SK-N-SH (cell line): ENCODE measurements at regions not wholly inside any gene's neighbourhood (a gene's known extent, or its start where the extent isn't known, plus 50 kb on each side); places are given as distances from the start of the nearest gene placed in this dataset.

Experiments used
- CTCF ChIA-PET: fragments of 300-600, 350-600 bp; formaldehyde crosslinking; extraction: SDS; loops from one replicate; lab custom pipeline; 2021; lab: Yijun Ruan, JAX
- POLR2A ChIA-PET: fragments of 350-600 bp; sonication (Branson Sonifier 250); formaldehyde crosslinking; extraction: SDS; loops from one replicate; lab custom pipeline; 2020; ENCODE audit warnings: antibody characterized with exemption, inconsistent platforms; lab: Yijun Ruan, JAX
- DNase-seq: peaks from one replicate; pipeline ENCODE4 v3.0.0; 2012
- H2AFZ ChIP-seq: fragments of 200-600 bp; sonication (generic); 2 replicates; pipeline ENCODE4 v1.8.1; 2016; ENCODE audit warnings: antibody characterized with exemption, mild to moderate bottlenecking, low read depth
- H3F3A ChIP-seq: fragments of 200-600 bp; sonication (generic); replicated peaks from 2 replicates; pipeline ENCODE3; 2016; ENCODE audit warnings: antibody characterized with exemption, mild to moderate bottlenecking; ENCODE audit not compliant: insufficient read depth
- H3K27ac ChIP-seq, 2 experiments: fragments of 200-500 bp in 1 of 2; fragments of 200-600 bp in 1 of 2; sonication (Bioruptor generic) in 1 of 2; sonication (generic), shearing (Covaris generic) in 1 of 2; 2 replicates each; pipeline versions ENCODE4 v1.5.1 to v1.6.1; 2014 to 2016; ENCODE audit warnings: low read depth in 2 of 2, inconsistent platforms in 1 of 2, low read length in 1 of 2, mild to moderate bottlenecking in 1 of 2, mixed read lengths in 1 of 2
- H3K27me3 ChIP-seq: fragments of 200-600 bp; sonication (generic), shearing (Covaris generic); 2 replicates; pipeline ENCODE4 v1.6.1; 2016; ENCODE audit warnings: mixed run types; ENCODE audit not compliant: insufficient read depth
- H3K36me3 ChIP-seq, 2 experiments: fragments of 200-500 bp in 1 of 2; fragments of 200-600 bp in 1 of 2; sonication (Bioruptor generic) in 1 of 2; sonication (generic) in 1 of 2; replicated peaks in 1 of 2; 2 replicates each; pipeline versions ENCODE3 to v1.5.1; 2014 to 2016; ENCODE audit warnings: low read length in 1 of 2, mild to moderate bottlenecking in 1 of 2; ENCODE audit not compliant: insufficient read depth in 2 of 2, control insufficient read depth in 1 of 2
- H3K4me1 ChIP-seq, 2 experiments: fragments of 200-500 bp in 1 of 2; fragments of 200-600 bp in 1 of 2; sonication (Bioruptor generic) in 1 of 2; sonication (generic), shearing (Covaris generic) in 1 of 2; 2 replicates each; pipeline versions ENCODE4 v1.5.1 to v1.6.1; 2014 to 2016; ENCODE audit warnings: low read depth in 1 of 2, low read length in 1 of 2, mixed run types in 1 of 2; ENCODE audit not compliant: insufficient read depth in 2 of 2, control insufficient read depth in 1 of 2
- H3K4me2 ChIP-seq: fragments of 200-600 bp; sonication (generic), shearing (Covaris generic); 2 replicates; pipeline ENCODE4 v1.6.1; 2017; ENCODE audit warnings: mixed run types
- H3K4me3 ChIP-seq, 2 experiments: fragments of 200-500 bp in 1 of 2; fragments of 200-600 bp in 1 of 2; sonication (Bioruptor generic) in 1 of 2; sonication (generic), shearing (Covaris generic) in 1 of 2; 2 replicates each; pipeline versions ENCODE4 v1.5.1 to v1.8.1; 2014 to 2016; ENCODE audit warnings: low read depth in 2 of 2, inconsistent platforms in 1 of 2, low read length in 1 of 2, mild to moderate bottlenecking in 1 of 2, mixed read lengths in 1 of 2, moderate library complexity in 1 of 2
- H3K79me2 ChIP-seq: fragments of 200-600 bp; sonication (generic); 2 replicates; pipeline ENCODE4 v1.8.1; 2017; ENCODE audit warnings: mild to moderate bottlenecking; ENCODE audit not compliant: insufficient read depth
- H3K9ac ChIP-seq: fragments of 200-600 bp; sonication (generic); 2 replicates; pipeline ENCODE4 v1.6.1; 2017; ENCODE audit warnings: mixed run types
- H3K9me2 ChIP-seq: fragments of 200-600 bp; sonication (generic); 2 replicates; pipeline ENCODE4 v1.6.1; 2017; ENCODE audit warnings: mixed run types
- H3K9me3 ChIP-seq: fragments of 200-600 bp; sonication (generic); 2 replicates; pipeline ENCODE4 v1.6.1; 2017; ENCODE audit warnings: mixed run types, mild to moderate bottlenecking, moderate library complexity
- H4K20me1 ChIP-seq: fragments of 200-600 bp; sonication (generic); 2 replicates; pipeline ENCODE4 v1.6.1; 2017; ENCODE audit warnings: mild to moderate bottlenecking, mixed run types; ENCODE audit not compliant: insufficient read depth
- CTCF ChIP-seq: fragments of 200-600 bp; sonication (generic); IDR thresholded peaks from 2 replicates; pipeline ENCODE4 v1.6.1; 2017; ENCODE audit warnings: antibody characterized with exemption, mild to moderate bottlenecking, moderate library complexity
- GATA2 ChIP-seq: sonication (generic); formaldehyde crosslinking; IDR thresholded peaks from 2 replicates; pipeline ENCODE4 v1.5.0; 2020; ENCODE audit warnings: mild to moderate bottlenecking, missing genetic modification reagents
- MAX ChIP-seq: IDR thresholded peaks from 2 replicates; pipeline ENCODE4 v1.4.0; 2012; ENCODE audit warnings: low read depth
- MEF2A ChIP-seq: IDR thresholded peaks from 2 replicates; pipeline ENCODE4 v1.4.0; 2012; ENCODE audit warnings: low read depth, borderline replicate concordance
- NFIC ChIP-seq: IDR thresholded peaks from 2 replicates; pipeline ENCODE4 v1.4.0; 2012; ENCODE audit warnings: borderline replicate concordance
- NRF1 ChIP-seq: IDR thresholded peaks from 2 replicates; pipeline ENCODE4 v1.6.1; 2012; ENCODE audit warnings: low read depth, mild to moderate bottlenecking, low read length
- PBX3 ChIP-seq: IDR thresholded peaks from 2 replicates; pipeline ENCODE4; 2012
- RCOR1 ChIP-seq: fragments of 150-350 bp; IDR thresholded peaks from 2 replicates; pipeline ENCODE4 v1.6.1; 2017; ENCODE audit warnings: antibody characterized with exemption, low read length
- REST ChIP-seq: IDR thresholded peaks from 2 replicates; pipeline ENCODE4 v1.6.1; 2012; ENCODE audit warnings: mild to moderate bottlenecking, low read depth, low read length, moderate library complexity
- RXRA ChIP-seq: IDR thresholded peaks from 2 replicates; pipeline ENCODE4 v1.4.0; 2012; ENCODE audit warnings: low read depth, mild to moderate bottlenecking, borderline replicate concordance
- SIN3A ChIP-seq: IDR thresholded peaks from 2 replicates; pipeline ENCODE4 v1.6.1; 2012; ENCODE audit warnings: low read depth, mild to moderate bottlenecking, low read length, moderate library complexity, borderline replicate concordance
- SMC3 ChIP-seq: IDR thresholded peaks from 2 replicates; pipeline ENCODE4 v1.6.1; 2012; ENCODE audit warnings: low read depth, low read length, improper control_type of control experiment
- USF2 ChIP-seq: fragments of 150-350 bp; IDR thresholded peaks from 2 replicates; pipeline ENCODE4 v1.6.1; 2017; ENCODE audit warnings: antibody characterized with exemption, low read length, low read depth, borderline replicate concordance
- YY1 ChIP-seq: IDR thresholded peaks from 2 replicates; pipeline ENCODE4 v1.4.0; 2012; ENCODE audit warnings: low read depth, mild to moderate bottlenecking
- WGBS: methylation state at CpG from one replicate; pipeline ENCODE4 v1.1.6; 2017; ENCODE audit warnings: low lambda C conversion rate; 5-methylcytosine and 5-hydroxymethylcytosine counted together

GRCh38 chr12:116354950-116355783 is 77.7 kb upstream of the MED13L start:
- ChIA-PET POLR2A (no interaction called here), CTCF (no interaction called here)
- TF ChIP-seq RXRA (no peak), CTCF (no peak), NRF1 (no peak), RCOR1 (no peak), GATA2 (CRISPR knock-in tag) (no peak), SIN3A (no peak), MAX (no peak), USF2 (no peak), NFIC (no peak), REST (no peak), YY1 (no peak), SMC3 (no peak), PBX3 (no peak), MEF2A (no peak)
- no peaks in the 10 kb centered on the region for H3K79me2 ChIP-seq
- 92% methylated on average over 15 of the region's 15 CpGs for WGBS
- H3K9ac ChIP-seq = no peak overlapping the region
- H3K27ac ChIP-seq = no peak overlapping the region
- no peaks in the 10 kb centered on the region for H4K20me1 ChIP-seq
- DNase-seq = no peak
- H2AFZ ChIP-seq = no peak overlapping the region
- H3K36me3 ChIP-seq = no peaks in the 10 kb centered on the region
- H3K4me1 ChIP-seq = peaks cover 5 to 12% of the 10 kb centered on the region in 2 experiments; a peak in 3 of 4 replicates
- peaks cover 15% of the 10 kb centered on the region for H3F3A ChIP-seq
- no peaks in the 10 kb centered on the region for H3K9me2 ChIP-seq
- H3K9me3 ChIP-seq = no peaks in the 10 kb centered on the region
- H3K4me3 ChIP-seq = no peak overlapping the region
- H3K4me2 ChIP-seq = no peak overlapping the region
- H3K27me3 ChIP-seq = no peaks in the 10 kb centered on the region
